GM04503 (cell line): ENCODE measurements at regions not wholly inside any gene's neighbourhood (a gene's known extent, or its start where the extent isn't known, plus 50 kb on each side); places are given as distances from the start of the nearest gene placed in this dataset.

Experiments
- DNase-seq: peaks from one replicate; pipeline ENCODE4 v3.0.0-alpha.2; 2012; ENCODE audit warnings: low read depth

GRCh38 chr2:126990605-126991532, 92.2 kb downstream of the TEX51 start:
- no peak for DNase-seq

GRCh38 chr2:126994340-126994777, 95.7 kb downstream of the TEX51 start:
- no peak for DNase-seq

DNA sequence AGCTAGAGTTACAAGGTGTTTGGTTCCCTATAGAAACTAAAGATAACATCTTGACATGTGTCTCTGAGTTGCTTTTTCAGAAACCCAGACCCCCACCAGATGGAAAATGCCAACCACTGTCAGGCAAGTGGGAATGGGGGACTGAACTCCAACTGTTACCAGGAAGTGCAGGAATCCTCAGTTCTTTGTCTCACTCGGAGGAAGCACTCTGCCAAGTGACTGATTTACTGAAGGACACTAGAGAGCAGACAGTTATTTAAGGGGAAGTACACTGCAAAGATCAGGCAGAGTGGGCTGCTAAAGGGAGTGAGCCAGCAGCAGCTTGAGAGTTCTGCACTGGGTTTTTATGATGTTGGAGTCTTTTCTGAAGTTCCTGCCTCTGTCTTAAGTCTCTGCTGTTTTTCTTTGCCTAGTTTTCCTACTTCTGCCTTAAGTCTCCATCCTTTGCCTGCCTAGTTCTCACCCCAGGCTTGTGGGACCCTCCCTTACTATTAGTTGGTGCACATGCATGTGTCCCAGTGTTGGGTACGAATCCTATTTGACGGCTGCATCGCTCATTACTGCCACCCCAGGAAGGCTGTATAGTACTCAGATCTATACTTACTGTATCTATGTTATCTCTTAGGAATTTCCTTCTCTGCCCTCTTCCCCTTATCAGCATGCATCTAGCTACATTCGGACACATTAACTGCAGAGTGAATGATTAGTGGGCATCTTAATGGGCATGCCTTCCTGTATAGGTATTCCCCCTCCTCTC, 97.1 kb downstream of the TEX51 start:
- DNase-seq = no peak

- DNase-seq = no peak
Observed at GRCh38 chr2:126996378-126996699, 97.6 kb downstream of the TEX51 start.
